ENCODE measurements at regions not wholly inside any gene's neighbourhood (a gene's known extent, or its start where the extent isn't known, plus 50 kb on each side); places are given as distances from the start of the nearest gene placed in this dataset.

DNA sequence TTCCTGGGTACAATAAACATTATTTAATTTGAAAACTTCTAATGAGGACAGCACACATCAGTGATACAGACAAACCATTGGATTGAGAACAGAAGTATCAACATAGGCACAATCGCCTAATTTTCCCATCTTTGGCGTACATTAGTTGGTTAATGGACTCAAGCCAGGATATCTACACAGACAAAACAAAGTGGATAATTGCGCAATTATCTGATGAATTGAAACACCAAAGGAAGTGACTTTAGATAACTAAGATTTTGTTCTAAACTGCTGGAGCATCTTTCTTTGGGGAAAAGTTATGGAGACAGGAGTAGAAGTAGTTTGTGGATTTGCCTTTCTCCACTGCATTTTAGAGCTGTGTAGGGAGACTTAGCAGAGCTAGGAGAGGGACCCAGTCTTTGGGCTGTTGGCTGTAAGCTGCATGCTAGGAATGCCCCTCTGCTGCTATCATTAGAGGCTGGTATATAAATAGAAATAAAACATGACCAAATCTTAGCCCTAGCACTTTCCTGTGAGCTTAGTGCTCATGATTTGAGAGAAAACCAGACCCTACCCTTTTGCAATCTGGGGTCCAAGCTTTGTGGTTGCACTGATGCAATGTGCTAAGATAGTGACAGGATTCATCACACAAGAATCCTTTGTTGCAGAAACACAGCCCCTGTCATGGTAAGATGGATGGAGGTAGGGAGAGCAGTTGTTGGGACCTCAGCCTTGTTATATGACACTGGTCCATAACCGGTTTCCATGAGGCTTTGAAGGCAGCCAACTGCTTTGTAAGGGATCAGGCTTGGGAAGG, 264.5 kb upstream of the PIK3C3 start:
- Histone ChIP-seq H3K4me3 (ENCODE audit: low read length) (no peak overlapping the region), H3K9me3 (ENCODE audit: control insufficient read depth, low read length) (no peaks in the 10 kb centered on the region), H3K27me3 (ENCODE audit: control insufficient read depth, insufficient read depth) (no peaks in the 10 kb centered on the region), H3K4me1 (ENCODE audit: control insufficient read depth, insufficient read depth, low read length) (peaks cover 2% of the 10 kb centered on the region), H3K27ac (ENCODE audit: low read length) (no peak overlapping the region)
- no peak for DNase-seq
- ATAC-seq, result no peak
- WGBS, result 71% methylated on average over 4 of the region's 4 CpGs
- intact Hi-C loops (cut with DNase I), result no loop called here

DNA sequence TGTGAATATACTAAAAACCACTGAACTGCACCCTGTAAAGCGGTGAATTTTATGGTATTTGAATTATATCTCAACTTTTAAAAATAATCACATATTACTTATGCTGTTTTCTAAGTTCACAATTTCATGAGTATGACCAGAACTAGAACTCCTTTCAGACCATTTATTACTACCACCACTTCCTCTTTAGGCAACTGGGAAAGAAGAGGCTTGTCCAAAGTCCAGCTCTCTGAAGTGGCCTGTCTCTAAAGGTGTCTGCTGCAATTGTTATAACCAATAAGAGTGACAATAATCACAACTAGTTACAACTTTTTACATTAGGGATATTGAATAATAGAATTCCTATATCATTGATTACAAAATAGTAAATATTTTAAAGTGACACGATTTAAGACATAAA, 267.9 kb upstream of the PIK3C3 start:
- WGBS, result 97% methylated on average over 2 of the region's 2 CpGs
- DNase-seq, result no peak
- H3K27ac ChIP-seq (ENCODE audit: low read length), result no peak overlapping the region
- ATAC-seq, result no peak
- H3K4me3 ChIP-seq (ENCODE audit: low read length), result no peak overlapping the region
- H3K9me3 ChIP-seq (ENCODE audit: control insufficient read depth, low read length), result no peaks in the 10 kb centered on the region
- H3K4me1 ChIP-seq (ENCODE audit: control insufficient read depth, insufficient read depth, low read length), result peaks cover 2% of the 10 kb centered on the region
- intact Hi-C loops (cut with DNase I), result no loop called here
- no peaks in the 10 kb centered on the region for H3K27me3 ChIP-seq (ENCODE audit: control insufficient read depth, insufficient read depth)

GRCh38 chr18:41681138-41681880, 273.7 kb upstream of the PIK3C3 start:
- WGBS, result 92% methylated on average over 8 of the region's 8 CpGs
- Histone ChIP-seq H3K4me1 (ENCODE audit: control insufficient read depth, insufficient read depth, low read length) (no peaks in the 10 kb centered on the region), H3K27ac (ENCODE audit: low read length) (no peak overlapping the region), H3K4me3 (ENCODE audit: low read length) (no peak overlapping the region), H3K27me3 (ENCODE audit: control insufficient read depth, insufficient read depth) (no peaks in the 10 kb centered on the region), H3K9me3 (ENCODE audit: control insufficient read depth, low read length) (no peaks in the 10 kb centered on the region)
- no peak for DNase-seq
- no peak for ATAC-seq
- intact Hi-C loops (cut with DNase I), result no loop called here

DNA sequence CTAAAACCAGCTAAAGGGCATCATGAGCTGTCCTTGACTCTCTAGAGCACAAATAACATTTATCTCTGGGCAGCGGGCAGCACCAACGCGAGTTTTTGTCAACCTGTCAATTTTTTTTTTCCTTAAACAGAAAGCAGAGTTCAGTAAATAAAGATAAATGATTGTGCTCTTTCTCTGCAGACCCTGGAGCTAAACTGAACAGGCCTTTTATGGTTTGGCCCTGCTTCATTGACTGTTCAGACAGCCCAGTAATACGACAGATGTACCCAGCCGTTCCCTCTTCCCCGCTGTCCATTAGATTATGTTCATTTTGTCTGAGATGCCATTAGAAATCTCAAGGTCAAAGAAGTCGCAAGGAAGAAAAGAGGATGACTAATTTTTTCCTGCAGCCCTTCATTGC, 280.5 kb upstream of the PIK3C3 start:
- intact Hi-C loops (cut with DNase I), result no loop called here
- no peak for ATAC-seq
- 55% methylated on average over 7 of the region's 7 CpGs for WGBS

GRCh38 chr18:41666231-41666630, 288.8 kb upstream of the PIK3C3 start:
- DNase-seq (no peak), ATAC-seq (no peak)
- Histone ChIP-seq H3K27ac (ENCODE audit: low read length) (no peak overlapping the region), H3K9me3 (ENCODE audit: control insufficient read depth, low read length) (no peaks in the 10 kb centered on the region), H3K27me3 (ENCODE audit: control insufficient read depth, insufficient read depth) (no peaks in the 10 kb centered on the region), H3K4me1 (ENCODE audit: control insufficient read depth, insufficient read depth, low read length) (no peaks in the 10 kb centered on the region), H3K4me3 (ENCODE audit: low read length) (no peak overlapping the region)
- intact Hi-C loops (cut with DNase I), result no loop called here

More for the DNA sequence above, 280.5 kb upstream of the PIK3C3 start:
- no peak for DNase-seq
- Histone ChIP-seq H3K4me1 (ENCODE audit: control insufficient read depth, insufficient read depth, low read length) (no peaks in the 10 kb centered on the region), H3K9me3 (ENCODE audit: control insufficient read depth, low read length) (no peaks in the 10 kb centered on the region), H3K27me3 (ENCODE audit: control insufficient read depth, insufficient read depth) (no peaks in the 10 kb centered on the region), H3K4me3 (ENCODE audit: low read length) (no peak overlapping the region), H3K27ac (ENCODE audit: low read length) (no peak overlapping the region)

DNA sequence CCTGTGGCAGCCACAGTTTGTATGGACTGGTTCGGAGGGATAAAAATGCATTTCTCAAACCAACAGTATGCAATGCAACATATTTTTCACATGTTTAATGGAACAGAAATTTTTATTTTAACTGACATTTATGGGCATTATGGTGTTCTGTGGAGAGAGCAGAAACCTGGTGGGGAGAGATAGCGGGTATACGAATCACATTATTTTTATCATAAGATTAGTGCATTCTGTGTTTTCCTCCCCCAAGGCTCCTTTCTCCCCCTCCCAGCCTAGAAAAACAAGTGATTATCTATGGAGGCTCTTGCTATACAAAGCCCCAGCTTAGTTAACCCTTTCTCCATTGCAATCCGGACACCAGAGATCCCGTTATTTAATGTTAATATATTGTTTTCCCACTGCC, 289.8 kb upstream of the PIK3C3 start:
- 88% methylated on average over 5 of the region's 5 CpGs for WGBS

GRCh38 chr18:41660654-41661053, 294.4 kb upstream of the PIK3C3 start:
- no peak for DNase-seq
- Histone ChIP-seq H3K4me3 (ENCODE audit: low read length) (no peak overlapping the region), H3K9me3 (ENCODE audit: control insufficient read depth, low read length) (no peaks in the 10 kb centered on the region), H3K27me3 (ENCODE audit: control insufficient read depth, insufficient read depth) (no peaks in the 10 kb centered on the region), H3K4me1 (ENCODE audit: control insufficient read depth, insufficient read depth, low read length) (no peaks in the 10 kb centered on the region), H3K27ac (ENCODE audit: low read length) (no peak overlapping the region)
- intact Hi-C loops (cut with DNase I), result no loop called here
- ATAC-seq, result no peak

More for the DNA sequence above, 289.8 kb upstream of the PIK3C3 start:
- Histone ChIP-seq H3K27ac (ENCODE audit: low read length) (no peak overlapping the region), H3K4me1 (ENCODE audit: control insufficient read depth, insufficient read depth, low read length) (no peaks in the 10 kb centered on the region), H3K27me3 (ENCODE audit: control insufficient read depth, insufficient read depth) (no peaks in the 10 kb centered on the region), H3K4me3 (ENCODE audit: low read length) (no peak overlapping the region), H3K9me3 (ENCODE audit: control insufficient read depth, low read length) (no peaks in the 10 kb centered on the region)
- intact Hi-C loops (cut with DNase I), result no loop called here
- no peak for ATAC-seq
- no peak for DNase-seq

GRCh38 chr18:41659438-41660130, 295.4 kb upstream of the PIK3C3 start:
- no peaks in the 10 kb centered on the region for H3K27me3 ChIP-seq (ENCODE audit: control insufficient read depth, insufficient read depth)
- no peak overlapping the region for H3K4me3 ChIP-seq (ENCODE audit: low read length)
- 69% methylated on average over 3 of the region's 3 CpGs for WGBS
- ATAC-seq (no peak), DNase-seq (no peak)
- no peak overlapping the region for H3K27ac ChIP-seq (ENCODE audit: low read length)
- H3K4me1 ChIP-seq (ENCODE audit: control insufficient read depth, insufficient read depth, low read length), result no peaks in the 10 kb centered on the region
- intact Hi-C loops (cut with DNase I), result no loop called here
- H3K9me3 ChIP-seq (ENCODE audit: control insufficient read depth, low read length), result no peaks in the 10 kb centered on the region

DNA sequence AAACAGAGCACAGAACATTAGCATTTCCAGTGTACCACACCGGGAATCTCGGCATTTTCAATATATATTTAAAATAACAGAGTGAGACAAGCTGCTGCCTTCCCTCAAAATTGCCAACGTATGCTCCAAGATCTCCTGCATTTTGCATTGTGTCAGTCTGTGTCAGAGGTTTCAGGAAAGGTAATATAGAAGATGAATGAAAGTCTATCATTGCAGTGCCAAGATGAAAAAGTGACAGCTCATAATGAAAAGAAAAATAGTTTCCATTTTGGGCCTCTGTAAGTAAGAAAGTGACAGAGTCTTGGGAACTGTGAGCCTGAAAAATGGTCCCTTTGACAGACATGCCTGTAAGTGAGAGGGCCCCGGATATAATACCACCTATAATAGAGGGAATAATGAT, 297.8 kb upstream of the PIK3C3 start:
- H3K9me3 ChIP-seq (ENCODE audit: control insufficient read depth, low read length), result no peaks in the 10 kb centered on the region
- no peak overlapping the region for H3K4me3 ChIP-seq (ENCODE audit: low read length)
- intact Hi-C loops (cut with DNase I), result no loop called here
- no peaks in the 10 kb centered on the region for H3K27me3 ChIP-seq (ENCODE audit: control insufficient read depth, insufficient read depth)
- ATAC-seq (no peak), DNase-seq (no peak)
- WGBS, result 85% methylated on average over 4 of the region's 4 CpGs
- H3K27ac ChIP-seq (ENCODE audit: low read length), result no peak overlapping the region
- no peaks in the 10 kb centered on the region for H3K4me1 ChIP-seq (ENCODE audit: control insufficient read depth, insufficient read depth, low read length)

DNA sequence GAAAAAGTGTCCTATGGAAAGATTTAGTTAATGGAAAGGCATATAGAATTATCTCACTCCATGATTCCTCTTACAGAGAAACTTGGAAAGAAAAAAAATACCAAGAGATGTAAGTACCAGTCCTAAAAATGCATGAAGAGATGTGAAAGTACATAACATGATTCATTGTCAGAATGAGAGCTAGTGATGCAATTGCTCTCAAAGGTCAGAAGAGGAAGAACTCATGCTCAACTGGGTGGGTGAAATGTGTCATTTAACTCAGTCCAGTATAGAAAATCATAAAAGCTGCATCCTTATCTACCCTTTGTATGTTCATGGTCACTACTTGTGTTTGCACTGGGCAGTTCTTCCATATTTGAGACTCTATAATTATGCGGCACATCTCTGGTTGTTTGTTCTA, 300.0 kb upstream of the PIK3C3 start:
- ATAC-seq (no peak), DNase-seq (no peak)
- Histone ChIP-seq H3K4me3 (ENCODE audit: low read length) (no peak overlapping the region), H3K9me3 (ENCODE audit: control insufficient read depth, low read length) (no peaks in the 10 kb centered on the region), H3K27ac (ENCODE audit: low read length) (no peak overlapping the region), H3K4me1 (ENCODE audit: control insufficient read depth, insufficient read depth, low read length) (no peaks in the 10 kb centered on the region), H3K27me3 (ENCODE audit: control insufficient read depth, insufficient read depth) (no peaks in the 10 kb centered on the region)
- intact Hi-C loops (cut with DNase I), result no loop called here
- WGBS, result 98% methylated on average over 1 of the region's 1 CpG

- Histone ChIP-seq H3K9me3 (ENCODE audit: control insufficient read depth, low read length) (no peaks in the 10 kb centered on the region), H3K27me3 (ENCODE audit: control insufficient read depth, insufficient read depth) (no peaks in the 10 kb centered on the region), H3K4me1 (ENCODE audit: control insufficient read depth, insufficient read depth, low read length) (no peaks in the 10 kb centered on the region), H3K27ac (ENCODE audit: low read length) (no peak overlapping the region), H3K4me3 (ENCODE audit: low read length) (no peak overlapping the region)
- ATAC-seq, result no peak
- DNase-seq, result no peak
- intact Hi-C loops (cut with DNase I), result no loop called here
- WGBS, result 77% methylated on average over 2 of the region's 2 CpGs
Observed at GRCh38 chr18:41647914-41648313, 307.1 kb upstream of the PIK3C3 start.
